HepG2 (cell line): ENCODE measurements at regions not wholly inside any gene's neighbourhood (a gene's known extent, or its start where the extent isn't known, plus 50 kb on each side); places are given as distances from the start of the nearest gene placed in this dataset.

Experiments
- ATAC-seq: fragments of 200-7000 bp; cut with Tn5 transposase; 3 replicates; pipeline ENCODE4 v1.9.1; 2020; ENCODE audit warnings: mild to moderate bottlenecking, moderate library complexity
- BruUV-seq: library from RNA; stranded (reverse); fragments of 400-500 nt; replicated peaks from 2 replicates; lab custom pipeline; 2021; lab: Mats Ljungman, UMichigan
- CTCF ChIA-PET: fragments of 300-600 bp; formaldehyde crosslinking; extraction: SDS; loops from one replicate; lab custom pipeline; 2021; ENCODE audit warnings: low total read pairs, inconsistent platforms, low intra/inter-chr PET ratio; lab: Yijun Ruan, JAX
- POLR2A ChIA-PET: fragments of 350-600 bp; sonication (Branson Sonifier 250); formaldehyde crosslinking; loops from one replicate; lab custom pipeline; 2020; ENCODE audit warnings: antibody characterized with exemption, inconsistent platforms; lab: Yijun Ruan, JAX
- DNase-seq: peaks from one replicate; pipeline ENCODE4 v3.0.0-alpha.2; 2015; ENCODE audit warnings: low spot score
- FAIRE-seq: peaks from 3 replicates; lab custom pipeline; 2011; peaks lifted over from hg19 to GRCh38; lab: Jason Lieb, UNC
- H2AFZ ChIP-seq: one replicate; pipeline ENCODE4 v1.6.1; 2011; ENCODE audit warnings: low read length, inconsistent platforms
- H3K27ac ChIP-seq: fragments of 300-600 bp; 3 replicates; pipeline ENCODE4 v1.8.0; 2011; ENCODE audit warnings: mixed run types, mild to moderate bottlenecking, mixed read lengths, low read length, inconsistent platforms; ENCODE audit not compliant: insufficient read depth; ENCODE audit errors: extremely low read length
- H3K27me3 ChIP-seq, 2 experiments: fragments of 200-600 bp in 1 of 2; 2 replicates in 1 of 2; 3 replicates in 1 of 2; pipeline versions ENCODE4 v1.6.0 to v1.8.0; 2011; ENCODE audit warnings: low read length in 2 of 2, mild to moderate bottlenecking in 2 of 2, moderate library complexity in 2 of 2, inconsistent platforms in 1 of 2; ENCODE audit not compliant: insufficient read depth in 2 of 2, control insufficient read depth in 1 of 2
- H3K36me3 ChIP-seq, 2 experiments: fragments of 200-600 bp in 1 of 2; replicated peaks in 1 of 2; 2 replicates in 1 of 2; 3 replicates in 1 of 2; pipeline versions ENCODE4 v1.5.1 to v1.8.0; 2011; ENCODE audit warnings: low read length in 2 of 2, inconsistent platforms in 1 of 2; ENCODE audit not compliant: insufficient read depth in 2 of 2, control insufficient read depth in 1 of 2
- H3K4me1 ChIP-seq: 2 replicates; pipeline ENCODE4 v1.5.1; 2012; ENCODE audit warnings: low read length, inconsistent platforms; ENCODE audit not compliant: insufficient read depth
- H3K4me2 ChIP-seq: 2 replicates; pipeline ENCODE4 v1.6.0; 2011; ENCODE audit warnings: low read depth, low read length, inconsistent platforms
- H3K4me3 ChIP-seq, 3 experiments: fragments of 200-600 bp in 1 of 3; sonication (generic), shearing (Covaris generic) in 1 of 3; replicated peaks in 1 of 3; 2 replicates each; pipeline ENCODE4 v1.5.1; 2011 to 2016; ENCODE audit warnings: low read length in 3 of 3, inconsistent platforms in 2 of 3, low read depth in 2 of 3, mild to moderate bottlenecking in 2 of 3, control low read depth in 1 of 3, mixed read lengths in 1 of 3; ENCODE audit not compliant: insufficient read depth in 1 of 3
- H3K79me2 ChIP-seq: one replicate; pipeline ENCODE4 v1.6.1; 2011; ENCODE audit warnings: low read length, inconsistent platforms; ENCODE audit not compliant: insufficient read depth
- H3K9ac ChIP-seq: 2 replicates; pipeline ENCODE4 v1.6.0; 2011; ENCODE audit warnings: mild to moderate bottlenecking, low read depth, low read length, inconsistent platforms; ENCODE audit not compliant: insufficient read depth
- H3K9me3 ChIP-seq: 2 replicates; pipeline ENCODE4 v1.5.1; 2012; ENCODE audit warnings: mild to moderate bottlenecking, low read length
- H4K20me1 ChIP-seq: 2 replicates; pipeline ENCODE4 v1.6.0; 2011; ENCODE audit warnings: inconsistent platforms, mild to moderate bottlenecking, low read length, moderate library complexity; ENCODE audit not compliant: insufficient read depth
- DPF2 ChIP-seq: sonication (generic); formaldehyde crosslinking; IDR thresholded peaks from 2 replicates; pipeline ENCODE4 v1.4.0; 2020; ENCODE audit warnings: mild to moderate bottlenecking, low read depth, missing genetic modification reagents, borderline replicate concordance
- GRHL1 ChIP-seq: sonication (generic); formaldehyde crosslinking; conservative IDR thresholded peaks from 2 replicates; pipeline ENCODE4 v1.8.0; 2022; ENCODE audit warnings: missing genetic modification reagents
- NR0B2 ChIP-seq: sonication (generic); formaldehyde crosslinking; IDR thresholded peaks from 2 replicates; pipeline ENCODE4 v1.4.0; 2020; ENCODE audit warnings: mild to moderate bottlenecking, missing genetic modification reagents
- RBAK ChIP-seq: sonication (generic); formaldehyde crosslinking; IDR thresholded peaks from 2 replicates; pipeline ENCODE4 v1.5.1; 2020; ENCODE audit warnings: mild to moderate bottlenecking, missing genetic modification reagents
- ZKSCAN1 ChIP-seq: fragments of 150-350 bp; IDR thresholded peaks from 2 replicates; pipeline ENCODE4 v1.6.1; 2014; ENCODE audit warnings: low read length
- ZNF564 ChIP-seq: sonication (generic); formaldehyde crosslinking; IDR thresholded peaks from 2 replicates; pipeline ENCODE4 v1.8.1; 2023; ENCODE audit warnings: mild to moderate bottlenecking, missing genetic modification reagents
- ZNF609 ChIP-seq: sonication (generic); formaldehyde crosslinking; IDR thresholded peaks from 2 replicates; pipeline ENCODE4 v1.4.0; 2020; ENCODE audit warnings: mild to moderate bottlenecking, missing genetic modification reagents, borderline replicate concordance
- ZNF776 ChIP-seq: sonication (generic); formaldehyde crosslinking; IDR thresholded peaks from 2 replicates; pipeline ENCODE4 v1.4.0; 2020; ENCODE audit warnings: mild to moderate bottlenecking, missing genetic modification reagents
- ZSCAN31 ChIP-seq: sonication (generic); formaldehyde crosslinking; IDR thresholded peaks from 2 replicates; pipeline ENCODE4 v1.5.0; 2020; ENCODE audit warnings: low read depth, mild to moderate bottlenecking, missing genetic modification reagents
- WGBS: methylation state at CpG from one replicate; pipeline ENCODE4 v1.1.6; 2017; ENCODE audit warnings: low lambda C conversion rate; 5-methylcytosine and 5-hydroxymethylcytosine counted together
- in situ Hi-C: cut with HindIII; loops from 2 replicates; pipeline ENCODE4 v1.10.0; 2017; ENCODE audit warnings: low pct_unique_long_range_greater_than_20kb; ENCODE audit not compliant: extremely low pct_ligation_motif_present
- intact Hi-C: fragments of 100-400 bp; cut with micrococcal nuclease; formaldehyde crosslinking; loops from one replicate; pipeline ENCODE4 v1.10.0; 2022; ENCODE audit not compliant: unreplicated experiment

DNA sequence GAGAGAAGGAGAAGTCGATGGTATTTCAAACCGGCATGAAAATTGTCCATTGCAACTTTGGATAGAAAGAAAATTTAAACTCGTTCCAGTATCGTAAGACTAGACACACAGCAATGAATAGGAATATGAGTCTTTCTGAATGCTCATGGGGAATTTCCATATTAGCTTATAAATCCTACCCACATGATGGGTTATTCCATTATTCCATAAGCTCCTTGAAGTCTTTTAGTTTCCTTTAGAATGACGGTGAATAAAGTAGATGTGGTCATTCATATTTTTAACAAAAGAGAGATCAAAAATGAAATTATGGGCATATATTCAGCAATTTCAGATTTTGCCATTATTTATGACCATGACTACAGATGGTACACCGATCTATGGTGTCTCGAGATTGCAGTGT is 163.4 kb upstream of the HMGA2 start:
- no peaks in the 10 kb centered on the region for H3K36me3 ChIP-seq
- H3K4me1 ChIP-seq, result no peaks in the 10 kb centered on the region
- DNase-seq (no peak), ATAC-seq (no peak), FAIRE-seq (no peak)
- in situ Hi-C loops, result no loop called here
- ChIA-PET POLR2A (no interaction called here), CTCF (no interaction called here)
- no peak overlapping the region for H3K4me3 ChIP-seq
- H2AFZ ChIP-seq, result no peak overlapping the region
- H3K27ac ChIP-seq, result no peak overlapping the region
- no peak overlapping the region for H3K9ac ChIP-seq
- H3K27me3 ChIP-seq, result no peaks in the 10 kb centered on the region; a peak in 1 of 5 replicates
- TF ChIP-seq ZNF564 (CRISPR knock-in tag), result no peak
- no peak for TF ChIP-seq ZKSCAN1
- TF ChIP-seq RBAK (CRISPR knock-in tag), result no peak
- no peak for TF ChIP-seq ZNF609 (CRISPR knock-in tag)
- no peak for TF ChIP-seq DPF2 (CRISPR knock-in tag)
- no peak for TF ChIP-seq ZNF776 (CRISPR knock-in tag)
- TF ChIP-seq GRHL1 (CRISPR knock-in tag), result no peak
- TF ChIP-seq NR0B2, result no peak
- TF ChIP-seq ZSCAN31 (CRISPR knock-in tag), result no peak
- no peak overlapping the region for H3K4me2 ChIP-seq
- 39% methylated on average over 7 of the region's 7 CpGs for WGBS
- no TSS peak for BruUV-seq
- no peaks in the 10 kb centered on the region for H4K20me1 ChIP-seq
- no peaks in the 10 kb centered on the region for H3K9me3 ChIP-seq
- intact Hi-C loops, result no loop called here
- H3K79me2 ChIP-seq, result no peaks in the 10 kb centered on the region
